Amniotic epithelial cell (primary cell): ENCODE measurements at regions not wholly inside any gene's neighbourhood (a gene's known extent, or its start where the extent isn't known, plus 50 kb on each side); places are given as distances from the start of the nearest gene placed in this dataset.

Experiments used
- DNase-seq: peaks from one replicate; pipeline ENCODE4 v3.0.0-alpha.2; 2010; ENCODE audit warnings: low read depth

DNA sequence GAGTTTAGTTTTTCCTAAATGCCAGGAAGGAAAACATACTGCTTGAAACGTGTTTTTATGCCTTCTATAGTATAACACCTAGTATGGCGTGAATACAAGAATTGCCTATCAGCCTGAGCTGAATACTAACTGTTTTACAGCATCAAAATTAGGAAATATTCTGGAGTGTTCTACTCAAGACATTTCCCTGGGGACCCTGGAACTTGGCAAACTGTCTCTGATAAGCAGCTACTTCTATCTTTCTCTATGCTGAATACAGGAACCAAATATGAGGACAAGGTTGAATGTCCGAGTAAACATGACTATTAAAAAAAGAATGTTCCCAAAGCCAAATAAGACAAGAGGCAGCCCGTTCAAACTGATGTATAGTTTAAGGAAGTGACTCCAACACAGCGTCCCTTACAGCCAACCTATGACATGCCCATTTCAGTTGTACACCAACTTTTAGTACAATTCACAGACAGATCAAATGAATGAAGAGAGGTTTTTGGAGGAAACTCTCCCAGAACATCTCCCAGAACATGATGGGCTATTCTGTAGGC is 951.3 kb upstream of the ACVR2A start:
- no peak for DNase-seq

DNA sequence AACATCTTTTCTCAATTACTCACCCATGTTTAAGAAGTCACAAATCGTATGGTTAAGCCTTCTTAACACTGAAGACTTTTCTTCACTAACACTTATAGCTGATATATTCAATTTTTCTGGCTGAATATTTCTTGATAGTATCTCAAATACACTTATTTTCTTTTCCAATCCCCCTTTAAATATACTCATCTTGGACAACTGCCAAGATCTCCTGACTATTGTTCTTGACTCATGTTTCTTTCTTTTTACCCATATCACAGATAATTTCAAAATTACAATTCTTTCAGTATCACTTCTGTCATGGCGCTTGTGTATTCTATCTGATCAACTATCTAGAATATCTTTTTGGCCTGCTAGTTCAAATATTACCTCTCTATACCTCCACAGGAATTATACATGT is 954.3 kb upstream of the ACVR2A start:
- no peak for DNase-seq

DNA sequence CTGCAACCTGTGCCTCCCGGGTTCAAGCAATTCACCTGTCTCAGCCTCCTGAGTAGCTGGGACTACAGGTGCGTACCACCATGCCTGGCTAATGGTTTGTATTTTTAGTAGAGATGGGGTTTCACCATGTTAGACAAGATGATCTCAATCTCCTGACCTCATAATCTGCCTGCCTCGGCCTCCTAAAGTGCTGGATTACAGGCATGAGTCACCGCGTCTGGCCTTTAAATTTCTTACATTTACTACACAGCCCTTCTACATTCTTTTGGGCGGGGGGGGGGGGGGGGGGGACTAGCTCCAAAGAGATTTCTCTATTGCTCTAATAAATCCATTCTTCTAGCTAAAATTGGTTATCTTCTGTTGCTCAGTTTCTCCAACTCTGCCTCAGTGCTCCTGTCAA is 964.9 kb upstream of the ACVR2A start:
- peak; percentile 55 for DNase-seq

DNA sequence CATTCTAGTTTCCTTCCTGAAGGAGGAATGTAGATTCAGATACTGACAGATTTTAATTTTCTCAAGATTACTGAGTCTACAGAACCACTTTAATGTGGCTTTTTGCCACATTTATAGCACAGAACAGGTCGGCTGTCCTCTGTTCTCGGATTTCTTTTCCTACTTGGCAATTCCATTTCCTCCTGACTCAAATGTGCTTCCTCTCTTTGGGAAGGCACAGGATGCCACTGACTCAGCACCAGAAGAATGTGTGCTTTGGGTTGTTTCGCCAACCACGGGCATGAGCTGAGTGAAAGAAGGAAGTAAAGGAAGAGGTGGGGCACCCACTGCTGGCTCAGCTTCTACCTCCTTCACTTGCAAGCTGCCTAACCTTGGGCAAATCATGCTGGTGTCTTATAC is 970.6 kb upstream of the ACVR2A start:
- peak; percentile 84 for DNase-seq

DNA sequence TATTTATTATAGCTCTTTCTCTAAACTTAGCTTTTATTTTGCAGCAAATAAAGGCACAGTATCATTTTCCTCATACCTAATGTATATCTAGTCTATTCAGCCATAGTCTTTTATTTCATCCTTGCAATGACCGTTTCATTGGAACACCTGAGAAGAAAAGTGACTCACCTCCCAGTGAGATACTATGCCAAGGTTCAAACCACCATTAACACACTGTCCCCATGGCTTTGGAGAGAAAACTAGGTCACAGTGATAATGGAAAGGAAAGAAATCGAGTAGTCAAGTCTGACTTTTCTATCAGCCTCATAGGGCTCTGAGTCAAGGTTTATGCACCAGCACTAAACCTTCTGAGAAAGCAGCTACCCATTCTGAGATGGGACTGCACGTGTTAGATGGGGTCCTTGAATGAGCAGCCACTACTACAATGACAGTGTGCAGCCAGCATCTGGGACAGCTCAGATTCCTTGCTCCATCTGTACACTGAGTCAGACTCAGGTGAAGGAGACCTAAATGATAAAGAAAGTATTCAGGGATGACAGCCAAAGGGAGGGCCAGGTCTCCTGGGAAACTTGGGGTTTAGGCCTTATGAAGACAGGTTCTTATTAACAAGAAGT is 971.1 kb upstream of the ACVR2A start:
- no peak for DNase-seq

DNA sequence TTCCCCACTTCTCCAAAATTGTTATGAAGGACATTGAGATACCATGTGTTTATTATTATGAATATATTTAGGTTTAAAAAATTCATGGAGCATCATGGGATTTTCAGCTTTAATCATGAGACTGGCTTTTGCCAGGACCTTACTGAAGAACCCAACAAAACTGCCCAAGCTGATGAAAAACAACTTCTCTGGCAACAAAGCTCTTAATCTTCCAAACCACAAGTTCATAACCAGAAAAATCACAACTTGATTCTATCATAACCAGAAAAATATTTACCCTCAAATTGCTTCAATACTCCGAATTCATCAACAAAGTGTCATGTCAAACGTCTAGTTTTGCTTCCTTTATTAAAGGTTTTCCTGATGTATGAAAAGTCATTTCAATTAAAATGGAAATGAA is 971.8 kb upstream of the ACVR2A start:
- DNase-seq: peak; percentile 38

DNA sequence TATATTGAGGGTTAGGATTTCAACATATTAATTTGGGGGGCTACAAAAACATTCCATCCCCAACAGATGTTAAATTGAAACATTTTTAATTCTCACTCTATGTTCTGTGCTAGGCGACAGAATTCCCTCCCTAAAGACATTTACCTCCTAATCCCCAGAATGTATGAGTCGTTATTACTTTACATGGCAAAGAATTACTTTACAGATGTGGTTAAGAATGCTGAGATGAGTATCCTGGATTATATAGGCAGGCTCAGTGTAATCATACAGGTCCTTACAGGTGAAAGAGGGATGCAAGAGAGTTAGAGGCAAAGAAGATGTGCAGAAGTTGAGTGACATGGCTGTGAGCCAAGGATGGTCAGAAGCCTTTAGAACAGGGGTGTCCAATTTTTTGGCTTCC is 974.1 kb upstream of the ACVR2A start:
- no peak for DNase-seq

DNA sequence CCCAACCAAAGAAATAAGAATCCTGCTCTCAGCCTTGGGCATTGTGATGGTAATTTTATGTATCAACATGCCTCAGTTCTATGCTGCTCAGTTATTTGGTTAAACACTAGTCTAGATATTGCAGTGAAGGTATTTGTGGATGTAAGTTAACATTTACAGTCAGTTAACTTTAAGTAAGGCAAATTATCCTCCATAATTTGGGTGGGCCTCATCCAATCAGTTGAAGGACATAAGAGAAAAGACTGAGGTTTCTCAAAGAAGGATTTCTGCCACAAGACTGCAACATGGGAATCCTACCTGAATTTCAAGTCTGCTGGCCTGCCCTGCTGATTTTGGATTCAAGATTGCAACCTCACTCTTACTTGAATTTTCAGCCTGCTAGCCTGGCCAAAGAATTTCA is 975.5 kb upstream of the ACVR2A start:
- DNase-seq: no peak

DNA sequence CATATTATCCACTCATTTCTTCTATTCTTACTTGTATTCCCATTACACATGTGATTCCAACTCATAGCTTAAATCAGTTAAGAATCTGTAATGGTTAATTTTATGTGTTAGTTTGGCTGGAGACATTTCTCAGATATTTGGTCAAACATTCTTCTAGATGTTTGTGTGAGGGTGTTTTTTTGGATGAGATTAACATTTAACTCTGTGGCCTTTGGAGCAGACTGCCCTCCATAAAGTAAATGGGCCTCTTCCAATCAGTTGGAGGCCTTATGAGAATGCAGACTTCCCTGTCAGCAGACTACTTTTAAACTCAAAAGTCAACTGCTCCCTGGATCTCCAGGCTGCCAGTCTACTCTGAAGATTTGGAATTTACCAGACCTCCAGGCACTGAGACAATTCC is 976.8 kb upstream of the ACVR2A start:
- DNase-seq: no peak

DNA sequence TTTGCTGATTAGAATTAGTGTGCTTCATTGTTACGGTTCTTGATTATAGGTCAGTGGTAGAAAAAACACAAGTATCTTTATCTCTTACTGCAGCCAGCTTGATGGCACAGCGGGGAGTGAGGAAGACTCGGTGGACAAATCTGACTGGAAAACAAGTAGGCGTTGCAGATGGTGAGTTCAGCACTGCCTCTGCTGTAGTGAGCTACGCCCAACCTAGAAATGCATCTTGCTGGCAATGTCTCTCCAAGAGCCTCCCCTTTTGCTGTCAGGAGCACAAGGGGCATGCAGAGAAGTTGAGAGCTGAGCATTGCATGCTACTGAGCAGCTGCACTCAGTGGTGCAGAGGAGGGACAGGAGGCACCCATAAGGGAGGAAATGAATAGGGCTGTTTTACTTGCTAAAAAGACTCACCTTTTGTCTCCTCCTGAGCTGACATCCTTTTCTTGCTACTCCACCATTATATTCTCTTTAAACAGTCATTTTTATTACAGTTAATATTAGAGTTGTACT is 977.3 kb upstream of the ACVR2A start:
- no peak for DNase-seq

DNA sequence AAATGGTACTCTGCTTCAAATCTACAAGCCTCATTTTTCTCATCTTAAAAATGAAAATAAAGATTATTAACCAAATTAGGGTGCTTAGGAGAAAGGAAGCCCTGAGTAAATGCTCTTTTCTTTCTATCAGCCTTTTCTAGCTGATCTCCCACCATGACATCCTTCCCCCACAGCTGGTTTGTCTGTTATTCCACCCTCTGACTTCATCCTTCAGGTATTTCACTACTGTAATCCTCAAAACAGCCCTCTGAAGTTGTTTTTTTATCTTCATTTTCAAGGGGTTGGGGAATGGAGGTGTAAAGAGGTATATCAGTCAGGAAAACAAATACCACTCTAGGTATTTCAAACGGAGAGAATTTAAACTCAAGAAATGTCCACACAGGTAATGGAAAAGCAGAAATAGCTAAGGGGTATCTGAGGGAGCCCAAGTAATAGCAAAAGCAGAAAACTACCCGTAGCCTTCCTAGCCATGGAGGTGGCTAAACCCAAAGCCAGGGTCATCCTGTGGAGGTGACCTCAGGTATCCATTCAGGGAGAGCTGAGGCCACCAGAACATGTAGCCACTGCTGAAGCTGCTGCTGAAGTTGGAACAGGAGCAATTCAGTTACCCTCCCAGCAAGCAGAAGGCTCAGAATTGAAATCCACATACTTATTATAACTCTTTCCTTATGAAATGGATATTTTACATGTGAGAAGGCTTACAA is 990.9 kb upstream of the ACVR2A start:
- DNase-seq: peak; percentile 68

DNA sequence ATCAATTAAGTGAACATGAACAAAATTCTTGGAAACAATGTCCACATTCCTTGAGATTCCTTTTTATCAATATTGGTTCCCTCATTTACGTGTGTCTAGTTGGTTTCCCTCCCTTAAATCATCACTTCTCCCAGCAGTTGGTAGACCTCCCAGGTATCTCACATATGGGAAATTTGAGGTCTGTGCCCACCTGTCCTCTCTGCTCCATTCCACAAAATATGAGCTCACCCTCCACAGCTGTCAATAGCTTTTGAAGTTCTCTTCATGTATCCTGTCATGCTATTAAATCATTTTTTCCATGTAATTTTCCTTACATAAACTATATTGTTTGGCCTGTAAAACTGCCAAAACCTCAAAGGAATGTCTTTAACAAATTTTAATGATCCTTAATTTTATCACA is 992.2 kb upstream of the ACVR2A start:
- DNase-seq: no peak

DNA sequence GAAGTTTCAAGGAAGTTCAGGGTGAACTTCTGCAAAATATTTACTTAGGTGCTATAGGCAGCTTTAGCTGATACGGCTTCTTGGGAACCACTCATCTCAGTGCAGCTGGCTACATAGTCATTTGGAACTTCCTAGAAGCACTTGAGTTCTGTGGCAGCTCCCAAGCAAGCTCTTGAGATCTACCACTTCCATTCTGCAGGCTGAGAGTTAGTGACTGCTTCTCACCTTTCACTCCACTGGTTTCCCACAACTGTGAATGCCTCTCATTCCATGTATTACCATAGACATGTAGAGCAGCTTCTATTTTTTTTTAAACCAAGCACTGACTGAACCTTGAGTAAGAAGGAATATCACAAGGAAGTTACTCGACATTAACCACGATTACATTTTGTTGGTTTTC is 994.1 kb upstream of the ACVR2A start:
- peak; percentile 67 for DNase-seq

DNA sequence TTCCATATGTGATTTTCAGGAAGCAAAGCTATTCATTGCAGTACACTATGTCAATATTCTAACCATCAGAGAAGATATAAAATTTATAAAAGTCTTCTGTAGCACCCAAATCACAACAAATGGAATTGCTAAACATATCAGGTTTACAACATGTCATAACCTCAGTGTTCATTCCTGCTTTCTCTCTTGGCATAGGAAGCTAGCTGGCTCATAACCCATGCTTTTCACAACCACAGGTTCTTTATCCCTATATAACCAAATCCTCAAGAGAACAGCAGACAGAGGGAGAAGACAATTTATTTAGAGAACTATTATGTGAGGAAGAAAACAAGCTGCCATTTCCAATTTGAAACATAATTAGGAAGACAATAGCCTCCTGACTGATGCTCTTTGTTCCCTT is 997.0 kb upstream of the ACVR2A start:
- peak; percentile 32 for DNase-seq

DNA sequence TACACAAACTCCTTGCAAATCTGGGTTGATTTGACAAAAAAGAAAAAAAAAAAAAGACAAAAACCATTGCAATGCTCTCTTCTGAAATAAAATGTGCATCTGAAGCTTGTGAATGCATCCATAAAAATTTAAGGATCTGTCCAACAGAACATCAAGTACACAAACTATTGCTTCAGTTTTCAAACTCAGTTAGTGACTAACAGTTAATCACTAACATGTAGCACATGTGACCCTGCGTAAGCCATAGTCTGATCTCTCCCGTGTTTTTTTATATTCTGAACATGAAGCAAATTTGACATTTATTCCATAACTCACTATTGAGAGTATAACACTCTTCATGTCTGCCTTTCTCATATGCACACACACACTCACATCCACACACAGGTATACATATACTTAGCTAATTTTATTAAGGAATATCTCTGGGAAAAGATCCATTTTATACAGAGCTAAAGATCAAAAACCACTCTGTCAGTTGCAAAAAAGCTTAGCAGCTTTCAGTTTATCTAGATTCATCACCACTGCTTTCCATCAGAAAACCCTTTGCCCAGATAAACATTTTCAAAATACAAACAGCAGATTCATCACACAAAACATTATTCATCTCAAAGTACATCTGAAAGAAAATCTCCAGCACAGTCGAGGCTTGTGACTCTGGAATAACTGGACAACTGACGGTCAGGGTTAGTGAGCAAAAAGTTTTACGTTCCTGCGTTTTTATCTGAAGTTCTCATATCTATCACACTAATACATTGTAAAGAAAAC is 1000.4 kb upstream of the ACVR2A start:
- DNase-seq: peak; percentile 84

DNA sequence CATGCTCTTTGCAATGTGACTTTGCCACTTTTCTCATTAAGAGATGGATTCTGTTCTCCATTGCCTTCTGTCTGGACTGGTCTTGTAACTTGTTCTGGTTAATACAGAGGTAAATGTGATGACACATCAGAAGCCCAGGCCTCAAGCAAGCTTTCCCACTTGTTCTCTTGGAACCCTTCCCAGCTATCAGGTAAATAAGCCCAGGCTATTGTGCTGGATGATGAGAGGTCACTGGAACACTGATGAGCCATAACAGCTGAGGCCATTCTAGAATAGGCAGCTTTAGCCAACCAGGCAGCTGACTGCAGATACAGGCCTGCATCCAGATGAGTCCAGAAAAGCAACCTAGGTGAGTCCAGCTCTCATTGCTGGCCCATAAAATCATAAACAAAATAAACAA is 1007.0 kb upstream of the ACVR2A start:
- DNase-seq: peak; percentile 44

DNA sequence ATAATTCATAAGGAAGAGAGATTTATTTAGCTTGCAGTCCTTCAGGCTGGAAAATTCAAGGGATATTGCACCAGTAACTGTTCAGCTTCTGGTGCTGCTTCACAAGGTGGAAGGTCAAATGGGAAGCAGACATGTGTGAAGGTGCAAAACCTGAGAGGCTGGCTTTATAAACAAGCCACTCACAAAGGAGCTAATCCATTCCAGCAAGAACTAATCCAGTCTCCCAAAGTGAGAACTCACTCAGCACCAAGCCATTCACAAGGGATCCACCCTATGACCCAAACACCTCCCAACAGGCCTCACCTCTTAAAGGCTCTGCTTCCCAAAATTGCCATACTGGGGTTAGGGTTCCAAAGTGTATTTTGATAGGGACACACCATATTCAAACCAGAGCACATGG is 1018.4 kb upstream of the ACVR2A start:
- DNase-seq: no peak

DNA sequence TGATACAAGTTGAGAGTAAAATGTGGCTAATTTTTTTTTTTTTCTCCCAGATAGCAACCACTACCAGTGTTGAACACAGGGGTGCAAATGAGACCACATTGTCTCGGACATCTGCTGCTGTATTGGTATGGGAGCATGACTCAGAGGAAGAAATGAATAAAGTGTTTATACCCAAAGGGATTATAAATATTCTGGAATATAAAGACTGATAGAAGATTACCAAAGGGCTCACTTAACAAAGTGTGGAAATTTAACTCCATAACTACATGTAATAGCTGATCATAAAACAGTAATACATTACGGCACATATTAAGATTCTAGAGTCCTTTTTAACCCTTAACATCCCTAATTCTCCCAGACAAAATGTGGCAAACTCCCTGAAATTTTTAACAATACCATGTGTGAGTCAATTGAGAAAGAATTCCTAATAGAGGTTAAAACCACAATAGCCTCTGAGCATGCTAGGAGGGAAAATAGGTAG is 1023.0 kb upstream of the ACVR2A start:
- peak; percentile 55 for DNase-seq

DNA sequence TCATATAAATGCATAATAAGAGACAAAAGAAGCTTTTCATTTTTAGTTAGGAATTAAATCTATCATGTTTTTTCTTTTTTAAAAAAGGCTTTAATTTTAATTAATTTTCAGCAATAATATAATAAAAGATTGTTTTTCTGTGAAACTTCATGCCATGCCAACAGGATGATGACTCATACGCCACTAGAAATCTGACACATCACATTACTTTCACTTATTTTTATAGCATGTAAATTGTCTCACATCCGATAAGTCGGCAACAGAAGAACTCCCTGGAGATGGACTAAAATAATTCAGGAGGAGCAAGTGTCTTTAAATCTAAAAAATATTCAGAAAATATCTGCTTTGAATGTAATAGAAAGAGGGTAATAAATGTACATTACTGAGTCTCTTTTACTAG is 1024.2 kb upstream of the ACVR2A start:
- DNase-seq: peak; percentile 53

DNA sequence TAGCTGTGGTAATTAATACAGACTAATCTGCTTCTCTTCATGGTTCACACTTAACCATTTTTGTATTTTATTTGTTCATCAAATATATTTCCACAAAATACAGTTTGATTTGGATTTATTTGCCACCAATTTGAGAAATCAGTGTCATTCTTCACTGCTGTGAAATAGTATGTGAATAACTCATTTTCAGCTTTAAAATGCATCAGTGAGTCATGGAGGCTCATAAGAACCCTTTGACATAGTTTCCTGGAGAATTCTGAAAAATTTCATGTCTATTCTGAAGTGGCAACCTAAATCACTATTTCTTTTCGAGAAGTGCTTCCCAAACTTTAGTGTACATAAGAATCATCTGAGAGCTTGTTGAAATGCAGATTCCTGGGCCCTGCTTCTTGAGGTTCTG is 1026.7 kb upstream of the ACVR2A start:
- DNase-seq: peak; percentile 54

DNA sequence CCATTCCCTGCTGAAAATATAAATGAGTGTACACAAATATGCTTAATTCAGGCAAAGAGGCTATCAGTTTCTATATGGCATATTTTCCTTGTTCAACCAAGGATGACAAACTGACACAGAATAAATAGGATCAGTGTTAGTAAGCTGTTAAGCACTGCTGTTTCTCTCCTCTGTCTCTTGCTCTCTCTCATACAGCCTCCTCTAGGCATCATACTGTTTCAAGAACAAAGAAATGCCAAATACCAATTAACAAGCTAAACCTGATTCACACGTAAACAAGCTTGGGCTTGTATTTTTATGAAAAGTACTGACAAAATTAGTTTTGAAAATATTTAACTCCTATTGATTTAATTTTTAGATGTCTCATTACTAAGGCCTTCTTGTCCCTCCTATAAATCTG is 1027.2 kb upstream of the ACVR2A start:
- DNase-seq: no peak

DNA sequence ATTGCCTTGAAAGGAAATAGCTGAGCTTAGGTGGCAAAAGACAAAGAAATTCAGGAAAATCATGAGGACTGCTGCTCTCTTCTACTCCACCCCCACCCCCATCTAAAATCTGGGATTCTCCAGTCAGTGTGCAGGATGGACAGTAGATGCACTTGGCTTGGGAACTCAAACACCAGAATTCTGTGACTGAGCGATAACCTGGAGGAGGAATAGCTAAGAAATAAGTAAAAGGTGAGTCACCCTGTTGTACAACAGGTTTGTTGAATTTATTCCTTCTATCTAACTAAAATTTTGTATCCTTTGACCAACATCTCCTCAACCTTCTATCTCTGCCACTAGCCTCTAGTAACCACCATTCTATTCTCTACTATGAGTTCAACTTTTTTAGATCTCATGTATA is 1029.9 kb upstream of the ACVR2A start:
- DNase-seq: peak; percentile 46
